KOPT-K1 (cell line): ENCODE measurements at regions not wholly inside any gene's neighbourhood (a gene's known extent, or its start where the extent isn't known, plus 50 kb on each side); places are given as distances from the start of the nearest gene placed in this dataset.

Experiments
- H3K27ac ChIP-seq: fragments of 200-600 bp; sonication (generic); 2 replicates; pipeline ENCODE4 v1.5.1; 2016; ENCODE audit warnings: antibody characterized with exemption, mild to moderate bottlenecking, low read depth, low read length; ENCODE audit not compliant: poor library complexity, severe bottlenecking
- H3K36me3 ChIP-seq: fragments of 200-600 bp; sonication (generic); 2 replicates; pipeline ENCODE4 v1.5.1; 2017; ENCODE audit warnings: antibody characterized with exemption, mild to moderate bottlenecking, low read length, moderate library complexity; ENCODE audit not compliant: insufficient read depth
- H3K9me3 ChIP-seq: fragments of 200-600 bp; sonication (generic); 2 replicates; pipeline ENCODE4 v1.5.1; 2017; ENCODE audit warnings: antibody characterized with exemption, low read length, mild to moderate bottlenecking; ENCODE audit not compliant: insufficient read depth, poor library complexity, severe bottlenecking

GRCh38 chr9:8223861-8224260, 424.3 kb upstream of the DMAC1 start:
- Histone ChIP-seq H3K27ac (no peak overlapping the region), H3K9me3 (no peaks in the 10 kb centered on the region), H3K36me3 (no peaks in the 10 kb centered on the region)

- no peaks in the 10 kb centered on the region for H3K36me3 ChIP-seq
- H3K9me3 ChIP-seq = peaks cover 5% of the 10 kb centered on the region
- no peak overlapping the region for H3K27ac ChIP-seq
Measured at GRCh38 chr9:8221462-8221861, 421.9 kb upstream of the DMAC1 start.

- Histone ChIP-seq H3K9me3 (no peaks in the 10 kb centered on the region), H3K36me3 (no peaks in the 10 kb centered on the region), H3K27ac (no peak overlapping the region)
Measured at GRCh38 chr9:8208465-8208864, 408.9 kb upstream of the DMAC1 start.

DNA sequence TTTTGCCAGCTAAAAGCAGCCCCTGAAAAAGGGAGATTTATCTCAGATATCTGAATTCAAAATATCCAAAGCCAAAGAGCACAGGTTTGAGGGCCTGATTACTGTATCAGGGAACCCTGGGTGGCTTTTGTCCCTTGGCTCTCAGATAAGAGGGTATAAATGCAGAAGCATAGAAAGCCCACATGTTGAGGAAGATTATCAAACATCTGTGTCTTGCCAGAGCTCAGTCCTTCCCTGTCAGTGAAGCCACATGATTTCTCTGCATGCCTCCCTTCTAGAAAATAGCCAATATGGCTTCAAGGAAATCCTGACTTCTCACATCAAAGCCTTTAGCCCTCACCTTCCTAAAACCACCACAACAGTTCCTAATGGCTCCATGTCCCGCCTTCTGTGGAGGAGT, 408.0 kb upstream of the DMAC1 start:
- no peaks in the 10 kb centered on the region for H3K9me3 ChIP-seq
- no peaks in the 10 kb centered on the region for H3K36me3 ChIP-seq
- no peak overlapping the region for H3K27ac ChIP-seq

DNA sequence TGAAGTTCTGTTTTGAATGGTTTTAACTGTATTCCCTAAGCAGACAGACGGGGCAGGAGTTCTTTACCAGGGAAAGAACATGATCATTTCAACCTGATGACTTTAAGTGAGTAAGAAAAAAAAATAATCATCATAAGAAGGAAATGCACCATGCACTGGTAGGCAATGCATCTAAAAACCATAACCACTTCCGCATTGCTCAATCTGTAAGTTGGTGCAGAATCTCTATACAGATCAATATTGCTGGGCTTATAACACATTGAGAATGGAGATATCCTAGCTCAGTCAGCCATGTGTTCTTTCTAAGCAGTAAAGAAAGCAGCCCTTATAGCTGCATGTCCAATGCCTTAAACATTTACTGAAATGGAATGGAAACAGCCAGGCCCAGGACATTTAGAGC, 407.1 kb upstream of the DMAC1 start:
- Histone ChIP-seq H3K36me3 (no peaks in the 10 kb centered on the region), H3K9me3 (no peaks in the 10 kb centered on the region), H3K27ac (no peak overlapping the region)

GRCh38 chr9:8205576-8205975, 406.0 kb upstream of the DMAC1 start:
- Histone ChIP-seq H3K36me3 (no peaks in the 10 kb centered on the region), H3K9me3 (no peaks in the 10 kb centered on the region), H3K27ac (no peak overlapping the region)

- no peak overlapping the region for H3K27ac ChIP-seq
- peaks cover 6% of the 10 kb centered on the region for H3K9me3 ChIP-seq
- H3K36me3 ChIP-seq = no peaks in the 10 kb centered on the region
Measured at GRCh38 chr9:8189881-8190280, 390.3 kb upstream of the DMAC1 start.

GRCh38 chr9:8188723-8189407, 389.3 kb upstream of the DMAC1 start:
- Histone ChIP-seq H3K27ac (no peak overlapping the region), H3K9me3 (peaks cover 6% of the 10 kb centered on the region), H3K36me3 (no peaks in the 10 kb centered on the region)

GRCh38 chr9:8186560-8186959, 387.0 kb upstream of the DMAC1 start:
- no peak overlapping the region for H3K27ac ChIP-seq
- no peaks in the 10 kb centered on the region for H3K36me3 ChIP-seq
- no peaks in the 10 kb centered on the region for H3K9me3 ChIP-seq

- no peaks in the 10 kb centered on the region for H3K36me3 ChIP-seq
- H3K9me3 ChIP-seq = no peaks in the 10 kb centered on the region
- no peak overlapping the region for H3K27ac ChIP-seq
Measured at GRCh38 chr9:8183618-8184017, 384.0 kb upstream of the DMAC1 start.

- H3K36me3 ChIP-seq = no peaks in the 10 kb centered on the region
- no peaks in the 10 kb centered on the region for H3K9me3 ChIP-seq
- H3K27ac ChIP-seq = no peak overlapping the region
Measured at GRCh38 chr9:8179381-8180053, 379.9 kb upstream of the DMAC1 start.

DNA sequence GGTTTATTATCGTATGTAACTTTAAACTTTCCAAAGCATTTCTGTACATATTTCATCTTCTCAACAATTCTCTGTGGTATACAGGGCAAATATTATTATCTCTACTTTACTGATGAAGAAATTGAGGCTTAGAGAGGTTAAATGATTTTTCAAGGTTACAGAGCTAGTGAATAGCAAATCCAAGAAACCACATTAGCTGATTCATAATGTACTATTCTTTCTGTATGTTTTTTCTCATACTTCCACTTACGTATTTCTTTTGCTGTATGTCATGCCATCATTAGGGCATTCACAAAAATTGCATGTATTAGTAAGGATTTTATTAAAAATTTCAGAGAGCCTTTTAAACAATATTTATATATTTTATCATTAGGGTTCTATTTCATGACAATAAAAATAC, 372.4 kb upstream of the DMAC1 start:
- Histone ChIP-seq H3K9me3 (no peaks in the 10 kb centered on the region), H3K27ac (no peak overlapping the region), H3K36me3 (no peaks in the 10 kb centered on the region)

- no peak overlapping the region for H3K27ac ChIP-seq
- no peaks in the 10 kb centered on the region for H3K36me3 ChIP-seq
- H3K9me3 ChIP-seq = no peaks in the 10 kb centered on the region
Measured at GRCh38 chr9:8168916-8169438, 369.4 kb upstream of the DMAC1 start.

- no peaks in the 10 kb centered on the region for H3K36me3 ChIP-seq
- H3K27ac ChIP-seq = no peak overlapping the region
- H3K9me3 ChIP-seq = no peaks in the 10 kb centered on the region
Measured at GRCh38 chr9:8160787-8161186, 361.2 kb upstream of the DMAC1 start.

GRCh38 chr9:8158574-8158973, 359.0 kb upstream of the DMAC1 start:
- no peak overlapping the region for H3K27ac ChIP-seq
- H3K36me3 ChIP-seq = no peaks in the 10 kb centered on the region
- H3K9me3 ChIP-seq = no peaks in the 10 kb centered on the region
